NCI-H1694 treated with DMSO at 0.1 percent for 48 hours (cell line): ENCODE measurements at regions not wholly inside any gene's neighbourhood (a gene's known extent, or its start where the extent isn't known, plus 50 kb on each side); places are given as distances from the start of the nearest gene placed in this dataset.
"Not testable (repeated sequence)": the region's sequence is repeated elsewhere in the genome, so short reads cannot be mapped to it uniquely, and the experiment has no call there.

ENCODE experiments used
- DNase-seq: peaks from one replicate; lab custom pipeline; 2025; lab: John Stamatoyannopoulos, UW

GRCh38 chr18:43805646-43806194 lies 528.4 kb upstream of the SYT4 start:
- DNase-seq: no peak

- DNase-seq: no peak
These were observed 535.3 kb upstream of the SYT4 start for GRCh38 chr18:43812627-43813026.

GRCh38 chr18:43819397-43819796 lies 542.1 kb upstream of the SYT4 start:
- DNase-seq: no peak

- DNase-seq: no peak
These were observed 542.6 kb upstream of the SYT4 start for GRCh38 chr18:43819873-43820272.

- no peak for DNase-seq
These were observed 548.5 kb upstream of the SYT4 start for GRCh38 chr18:43825768-43826167.

- no peak for DNase-seq
These were observed 548.9 kb upstream of the SYT4 start for GRCh38 chr18:43826215-43826614.

- no peak for DNase-seq
These were observed 550.0 kb upstream of the SYT4 start for GRCh38 chr18:43827311-43827710.

GRCh38 chr18:43830303-43830702 lies 553.0 kb upstream of the SYT4 start:
- DNase-seq: no peak

GRCh38 chr18:43830947-43831346 lies 553.7 kb upstream of the SYT4 start:
- DNase-seq: no peak

GRCh38 chr18:43846299-43846698 lies 569.0 kb upstream of the SYT4 start:
- no peak for DNase-seq

GRCh38 chr18:43847164-43848091 lies 570.1 kb upstream of the SYT4 start:
- no peak for DNase-seq

GRCh38 chr18:43849831-43850230 lies 572.5 kb upstream of the SYT4 start:
- DNase-seq: not testable (repeated sequence)

GRCh38 chr18:43855376-43855775 lies 578.1 kb upstream of the SYT4 start:
- DNase-seq: no peak

- DNase-seq: no peak
These were observed 585.9 kb upstream of the SYT4 start for GRCh38 chr18:43863180-43863579.

GRCh38 chr18:43866696-43867095 lies 589.4 kb upstream of the SYT4 start:
- DNase-seq: no peak

- no peak for DNase-seq
These were observed 591.3 kb upstream of the SYT4 start for GRCh38 chr18:43868497-43868995.

GRCh38 chr18:43869451-43870008 lies 592.2 kb upstream of the SYT4 start:
- DNase-seq: no peak

- DNase-seq: no peak
These were observed 593.3 kb upstream of the SYT4 start for GRCh38 chr18:43870626-43871025.

- no peak for DNase-seq
These were observed 598.2 kb upstream of the SYT4 start for GRCh38 chr18:43875511-43875910.

GRCh38 chr18:43876286-43876685 lies 599.0 kb upstream of the SYT4 start:
- DNase-seq: no peak

GRCh38 chr18:43876748-43877147 lies 599.5 kb upstream of the SYT4 start:
- DNase-seq: no peak

- no peak for DNase-seq
These were observed 600.5 kb upstream of the SYT4 start for GRCh38 chr18:43877616-43878321.
